ENCODE measurements at regions not wholly inside any gene's neighbourhood (a gene's known extent, or its start where the extent isn't known, plus 50 kb on each side); places are given as distances from the start of the nearest gene placed in this dataset.

DNA sequence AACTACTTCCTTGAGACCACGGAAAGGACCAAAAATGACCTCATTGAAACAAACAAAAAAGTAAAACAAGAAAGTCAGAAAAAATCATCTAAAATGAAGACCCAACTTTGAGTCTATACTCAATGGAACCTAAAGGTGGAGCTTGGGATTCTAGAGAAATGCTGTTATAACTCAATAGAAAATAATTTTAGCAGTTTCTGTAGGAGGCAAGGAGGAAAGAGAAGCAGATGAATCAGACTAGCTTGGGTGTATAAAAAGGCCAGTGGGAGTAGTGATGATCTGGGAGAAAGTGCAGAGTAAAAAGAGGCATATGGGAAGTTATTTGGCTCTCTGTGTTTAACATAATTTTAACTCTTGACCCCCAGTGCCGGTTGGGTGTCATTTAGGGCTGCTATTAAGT lies 94.4 kb downstream of the TMCO5A start:
- H3K4me2 ChIP-seq (replicated peaks; ENCODE audit: extremely low read depth, low read length, poor library complexity, severe bottlenecking): no peak overlapping the region

DNA sequence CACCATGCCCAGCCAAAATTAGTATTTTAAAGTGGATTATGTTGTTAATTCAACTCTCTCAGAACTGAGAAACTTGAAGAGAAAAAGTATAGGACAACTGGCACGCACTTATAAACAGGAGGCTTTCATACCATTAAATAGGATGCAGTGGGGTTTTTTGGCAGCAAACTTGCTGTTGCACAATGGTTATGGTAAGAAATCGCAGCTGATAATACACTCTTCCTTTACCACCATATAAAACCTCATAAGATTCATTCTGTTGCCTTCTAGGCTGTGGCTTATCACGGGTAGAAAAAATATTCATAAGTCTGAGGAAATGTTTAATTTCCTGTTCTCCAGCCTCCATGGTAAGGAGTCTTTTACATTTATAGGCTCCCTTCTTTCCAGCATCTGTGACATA lies 95.3 kb downstream of the TMCO5A start:
- no peak overlapping the region for H3K4me3 ChIP-seq (replicated peaks in 1 of 3; ENCODE audit: low read depth in 2 of 3, low read length in 3 of 3)
- H2AFZ ChIP-seq (ENCODE audit: insufficient read depth, low read depth, low read length, poor library complexity, severe bottlenecking): no peak overlapping the region
- no peak overlapping the region for H3K9ac ChIP-seq (ENCODE audit: insufficient read depth, low read length, poor library complexity, severe bottlenecking)
- peaks cover 1 to 12% (median 8%) of the 10 kb centered on the region in 7 donors for H3K9me3 Mint-ChIP-seq
- H4K20me1 ChIP-seq (ENCODE audit: insufficient read depth, low read length): no peaks in the 10 kb centered on the region
- H3K27me3 Mint-ChIP-seq (ENCODE audit: low read depth in 3 of 3): peaks cover 11% of the 10 kb centered on the region in 3 donors
- no peaks in the 10 kb centered on the region for H3K4me1 ChIP-seq (ENCODE audit: control insufficient read depth in 1 of 2, insufficient read depth in 2 of 2, low read length in 2 of 2)
- no peak overlapping the region for H3K4me2 ChIP-seq (replicated peaks; ENCODE audit: extremely low read depth, low read length, poor library complexity, severe bottlenecking)
- H3K27ac ChIP-seq (ENCODE audit: low read depth in 1 of 2, low read length in 2 of 2): no peak overlapping the region
- H3K4me1 Mint-ChIP-seq: no peaks in the 10 kb centered on the region
- no peaks in the 10 kb centered on the region for H3K36me3 ChIP-seq (replicated peaks in 1 of 2; ENCODE audit: control insufficient read depth in 1 of 2, insufficient read depth in 2 of 2, low read length in 2 of 2)
- no peaks in the 10 kb centered on the region for H3K79me2 ChIP-seq (ENCODE audit: insufficient read depth, low read length)
- H3K36me3 Mint-ChIP-seq: no peaks in the 10 kb centered on the region
- TF ChIP-seq, protein P1, sequence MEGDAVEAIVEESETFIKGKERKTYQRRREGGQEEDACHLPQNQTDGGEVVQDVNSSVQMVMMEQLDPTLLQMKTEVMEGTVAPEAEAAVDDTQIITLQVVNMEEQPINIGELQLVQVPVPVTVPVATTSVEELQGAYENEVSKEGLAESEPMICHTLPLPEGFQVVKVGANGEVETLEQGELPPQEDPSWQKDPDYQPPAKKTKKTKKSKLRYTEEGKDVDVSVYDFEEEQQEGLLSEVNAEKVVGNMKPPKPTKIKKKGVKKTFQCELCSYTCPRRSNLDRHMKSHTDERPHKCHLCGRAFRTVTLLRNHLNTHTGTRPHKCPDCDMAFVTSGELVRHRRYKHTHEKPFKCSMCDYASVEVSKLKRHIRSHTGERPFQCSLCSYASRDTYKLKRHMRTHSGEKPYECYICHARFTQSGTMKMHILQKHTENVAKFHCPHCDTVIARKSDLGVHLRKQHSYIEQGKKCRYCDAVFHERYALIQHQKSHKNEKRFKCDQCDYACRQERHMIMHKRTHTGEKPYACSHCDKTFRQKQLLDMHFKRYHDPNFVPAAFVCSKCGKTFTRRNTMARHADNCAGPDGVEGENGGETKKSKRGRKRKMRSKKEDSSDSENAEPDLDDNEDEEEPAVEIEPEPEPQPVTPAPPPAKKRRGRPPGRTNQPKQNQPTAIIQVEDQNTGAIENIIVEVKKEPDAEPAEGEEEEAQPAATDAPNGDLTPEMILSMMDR (IDR thresholded peaks at IDR 0.05): no peak
- H3K9me3 ChIP-seq (replicated peaks in 1 of 2; ENCODE audit: control insufficient read depth in 1 of 2, insufficient read depth in 1 of 2, low read length in 2 of 2): no peaks in the 10 kb centered on the region
- WGBS (ENCODE audit: insufficient coverage): no CpG with 5 or more reads among the region's 3 CpGs
- no peak overlapping the region for H3K27ac Mint-ChIP-seq
- no peak for DNase-seq
- H3K4me3 Mint-ChIP-seq: no peak overlapping the region
- intact Hi-C loops (cut with micrococcal nuclease): loop anchor here in 1 of 2 donors (10.0 kb wide), 1 partner anchor 95 kb away; no protein-coding TSS in a partner anchor
- H3K27me3 ChIP-seq (ENCODE audit: control insufficient read depth in 2 of 2, insufficient read depth in 2 of 2, low read length in 2 of 2): peaks cover 0 to 9% of the 10 kb centered on the region in 2 donors

More for the DNA sequence above, 94.4 kb downstream of the TMCO5A start:
- Mint-ChIP-seq H3K4me1 (no peaks in the 10 kb centered on the region), H3K27ac (no peak overlapping the region), H3K27me3 (ENCODE audit: low read depth in 3 of 3) (peaks cover 11 to 12% (median 11%) of the 10 kb centered on the region in 3 donors), H3K36me3 (no peaks in the 10 kb centered on the region), H3K9me3 (peaks cover 3 to 16% (median 7%) of the 10 kb centered on the region in 7 donors), H3K4me3 (no peak overlapping the region)
- TF ChIP-seq, protein P1 (IDR thresholded peaks at IDR 0.05): no peak
- Histone ChIP-seq H3K27ac (ENCODE audit: low read depth in 1 of 2, low read length in 2 of 2) (no peak overlapping the region), H3K27me3 (ENCODE audit: control insufficient read depth in 2 of 2, insufficient read depth in 2 of 2, low read length in 2 of 2) (peaks cover 0 to 7% of the 10 kb centered on the region in 2 donors), H3K4me1 (ENCODE audit: control insufficient read depth in 1 of 2, insufficient read depth in 2 of 2, low read length in 2 of 2) (no peaks in the 10 kb centered on the region), H3K79me2 (ENCODE audit: insufficient read depth, low read length) (no peaks in the 10 kb centered on the region), H3K36me3 (replicated peaks in 1 of 2; ENCODE audit: control insufficient read depth in 1 of 2, insufficient read depth in 2 of 2, low read length in 2 of 2) (no peaks in the 10 kb centered on the region), H3K9me3 (replicated peaks in 1 of 2; ENCODE audit: control insufficient read depth in 1 of 2, insufficient read depth in 1 of 2, low read length in 2 of 2) (no peaks in the 10 kb centered on the region), H2AFZ (ENCODE audit: insufficient read depth, low read depth, low read length, poor library complexity, severe bottlenecking) (no peak overlapping the region), H3K9ac (ENCODE audit: insufficient read depth, low read length, poor library complexity, severe bottlenecking) (no peak overlapping the region), H4K20me1 (ENCODE audit: insufficient read depth, low read length) (no peaks in the 10 kb centered on the region), H3K4me3 (replicated peaks in 1 of 3; ENCODE audit: low read depth in 2 of 3, low read length in 3 of 3) (no peak overlapping the region)
- DNase-seq: no peak
- WGBS (ENCODE audit: insufficient coverage): no CpG with 5 or more reads among the region's 2 CpGs
- intact Hi-C loops (cut with micrococcal nuclease): loop anchor here in 1 of 2 donors (10.0 kb wide), 1 partner anchor 96 kb away; no protein-coding TSS in a partner anchor

Measured in CD14-positive monocyte (primary cell).